NCI-H146 treated with DMSO at 0.1 percent for 48 hours (cell line): ENCODE measurements at regions not wholly inside any gene's neighbourhood (a gene's known extent, or its start where the extent isn't known, plus 50 kb on each side); places are given as distances from the start of the nearest gene placed in this dataset.
"Not testable (repeated sequence)": the region's sequence is repeated elsewhere in the genome, so short reads cannot be mapped to it uniquely, and the experiment has no call there.

ENCODE experiments used
- DNase-seq: peaks from one replicate; lab custom pipeline; 2025; ENCODE audit not compliant: unreplicated experiment; lab: John Stamatoyannopoulos, UW

DNA sequence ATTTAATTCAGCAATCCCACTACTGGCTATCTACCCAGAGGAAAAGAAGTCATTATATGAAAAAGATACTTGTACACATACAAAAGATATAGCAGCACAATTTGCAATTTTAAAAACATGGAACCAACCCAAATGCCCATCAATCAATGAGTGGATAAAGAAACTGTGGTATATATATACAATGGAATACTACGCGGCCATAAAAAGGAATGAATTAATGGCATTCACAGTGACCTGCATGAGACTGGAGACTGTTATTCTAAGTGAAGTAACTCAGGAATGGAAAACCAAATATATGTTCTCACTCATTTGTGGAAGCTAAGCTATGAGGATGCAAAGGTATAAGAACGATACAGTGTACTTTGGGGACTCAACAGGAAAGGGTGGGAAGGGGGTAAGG, 102.8 kb upstream of the KCNMA1 start:
- not testable (repeated sequence) for DNase-seq

GRCh38 chr10:77738496-77739158, 101.0 kb upstream of the KCNMA1 start:
- no peak for DNase-seq

GRCh38 chr10:77737608-77738007, 100.0 kb upstream of the KCNMA1 start:
- DNase-seq, result no peak

DNA sequence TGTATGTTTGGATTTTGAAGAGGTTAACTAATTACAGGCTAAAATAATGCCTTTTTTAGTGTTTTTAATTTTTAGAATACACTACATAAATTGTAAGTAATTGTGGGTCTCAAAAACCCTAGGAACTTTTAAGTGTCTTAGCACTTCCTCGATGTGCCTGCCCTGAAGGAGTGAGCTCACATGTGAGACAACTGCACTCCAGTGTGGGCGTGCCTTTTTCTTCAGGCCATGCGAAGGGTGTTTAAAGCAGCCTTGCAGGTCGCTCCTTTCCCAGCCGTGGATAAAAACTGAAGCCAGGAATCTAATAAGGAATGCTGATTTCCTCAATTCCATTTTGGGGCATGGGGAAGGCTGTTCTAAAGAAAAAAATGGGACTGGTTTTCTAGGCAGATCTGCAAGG, 97.5 kb upstream of the KCNMA1 start:
- DNase-seq, result not testable (repeated sequence)

- DNase-seq, result no peak
These were observed 94.8 kb upstream of the KCNMA1 start for GRCh38 chr10:77732213-77733003.

DNA sequence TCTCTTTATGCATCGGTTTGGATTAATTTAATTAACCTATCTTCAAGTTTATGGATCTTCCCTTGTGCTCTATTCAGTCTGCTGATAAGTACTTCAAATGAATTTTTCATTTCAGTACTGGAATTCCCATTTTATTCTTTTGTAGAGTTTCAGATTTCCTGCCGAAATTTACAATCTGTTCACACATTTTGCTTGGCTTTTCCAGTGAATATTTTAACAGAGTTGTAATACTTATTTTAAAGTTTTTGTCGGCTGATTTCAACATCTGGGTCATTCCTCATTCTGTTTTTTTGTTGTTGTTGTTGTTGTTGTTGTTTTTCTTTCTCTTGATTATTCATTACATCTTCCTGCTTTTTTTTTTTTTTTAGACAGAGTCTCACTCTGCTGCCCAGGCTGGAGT, 89.9 kb upstream of the KCNMA1 start:
- no peak for DNase-seq

DNA sequence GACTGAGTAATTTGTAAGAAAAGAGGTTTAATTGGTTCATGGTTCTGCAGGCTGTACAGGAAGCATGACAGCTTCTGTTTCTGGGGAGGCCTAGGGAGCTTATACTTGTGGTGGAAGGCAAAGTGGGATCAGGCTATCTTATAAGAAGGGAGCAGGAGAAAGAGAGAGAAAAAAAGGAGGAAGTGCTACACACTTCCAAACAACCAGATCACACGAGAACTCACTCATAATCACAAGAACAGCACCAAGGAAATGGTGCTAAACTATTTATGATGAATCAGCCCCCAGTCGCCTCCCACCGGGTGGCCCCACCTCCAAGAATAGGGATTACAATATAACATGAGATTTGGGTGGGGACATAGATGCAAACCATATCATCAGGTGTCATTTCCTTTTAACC, 89.1 kb upstream of the KCNMA1 start:
- DNase-seq, result no peak

GRCh38 chr10:77726301-77726700, 88.7 kb upstream of the KCNMA1 start:
- DNase-seq, result no peak

DNA sequence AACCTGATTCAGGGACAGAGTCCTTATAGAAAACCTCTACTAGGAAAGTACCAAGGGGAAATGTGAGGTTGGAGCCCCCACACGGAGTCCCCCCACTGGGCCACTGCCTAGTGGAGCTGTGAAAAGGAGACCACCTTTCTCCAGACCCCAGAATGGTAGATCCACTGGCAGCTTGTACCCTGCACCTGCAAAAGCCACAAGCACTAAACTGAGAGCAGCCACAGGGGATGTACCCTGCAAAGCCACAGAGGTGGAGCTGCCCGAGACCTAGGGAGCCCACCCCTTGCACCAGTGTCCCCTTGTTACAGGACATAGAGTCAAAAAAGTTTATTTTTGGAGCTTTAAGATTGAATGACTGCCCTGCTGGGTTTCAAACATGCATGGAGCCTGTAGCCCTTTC, 87.2 kb upstream of the KCNMA1 start:
- no peak for DNase-seq

- no peak for DNase-seq
These were observed 85.8 kb upstream of the KCNMA1 start for GRCh38 chr10:77723376-77723775.

DNA sequence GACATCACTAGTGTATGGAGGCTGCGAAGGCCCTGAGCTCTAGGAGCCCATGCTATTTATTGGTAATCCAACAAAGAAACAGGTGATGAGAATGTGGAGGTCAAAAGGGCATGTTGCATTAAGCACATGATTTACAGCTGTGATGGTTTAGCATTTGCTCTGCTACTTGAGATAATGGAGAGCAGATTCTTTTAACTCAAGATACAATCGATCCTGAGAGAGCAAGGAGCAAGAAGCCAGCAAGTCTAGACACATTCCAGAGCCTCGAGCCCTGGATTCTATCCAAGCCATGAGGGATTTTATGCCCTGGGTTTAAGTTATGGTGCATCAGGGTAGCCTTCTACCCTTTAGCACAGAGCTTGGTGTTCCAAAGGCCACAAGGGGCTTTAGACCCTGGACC, 85.3 kb upstream of the KCNMA1 start:
- DNase-seq, result peak; percentile 44

DNA sequence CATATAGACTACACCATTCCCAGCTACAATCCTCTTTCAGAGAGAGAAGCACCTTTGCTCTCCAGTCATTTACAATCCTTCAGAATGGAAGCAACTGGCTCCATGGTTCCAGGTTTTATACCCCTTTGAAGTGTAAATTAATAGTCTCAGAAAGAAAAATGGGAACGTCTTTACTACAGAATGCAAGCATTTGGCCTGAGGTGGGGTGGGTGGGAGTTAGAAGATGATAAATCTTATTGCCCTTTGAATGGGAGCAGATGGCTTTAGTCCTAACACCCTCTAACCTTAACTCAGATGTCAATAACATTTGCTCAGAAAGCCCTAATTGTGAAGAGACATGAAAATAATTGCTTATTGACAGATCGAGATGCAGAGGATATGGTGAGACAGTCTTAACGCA, 84.2 kb upstream of the KCNMA1 start:
- DNase-seq, result no peak

- no peak for DNase-seq
These were observed 81.3 kb upstream of the KCNMA1 start for GRCh38 chr10:77718957-77719356.

- not testable (repeated sequence) for DNase-seq
These were observed 80.7 kb upstream of the KCNMA1 start for GRCh38 chr10:77718312-77718711.

DNA sequence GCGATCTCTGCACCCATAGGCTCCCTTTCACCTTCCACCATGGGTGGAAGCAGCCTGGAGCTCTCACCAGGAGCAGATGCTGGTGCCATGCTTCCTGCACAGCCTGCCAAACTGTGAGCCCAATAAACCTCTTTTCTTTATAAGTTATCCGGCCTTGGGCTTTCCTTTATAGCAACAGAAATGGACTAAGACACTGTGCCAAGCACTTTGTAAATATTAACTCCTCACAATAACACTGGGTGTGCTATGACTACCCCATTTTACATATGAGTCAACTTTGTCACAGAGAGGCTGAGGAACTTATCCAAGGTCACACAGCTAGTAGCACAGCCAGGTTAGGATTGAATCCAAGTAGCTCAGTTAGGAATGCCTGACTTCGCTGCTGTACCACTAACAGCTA, 79.7 kb upstream of the KCNMA1 start:
- DNase-seq, result no peak

GRCh38 chr10:77716458-77717317, 79.1 kb upstream of the KCNMA1 start:
- no peak for DNase-seq

DNA sequence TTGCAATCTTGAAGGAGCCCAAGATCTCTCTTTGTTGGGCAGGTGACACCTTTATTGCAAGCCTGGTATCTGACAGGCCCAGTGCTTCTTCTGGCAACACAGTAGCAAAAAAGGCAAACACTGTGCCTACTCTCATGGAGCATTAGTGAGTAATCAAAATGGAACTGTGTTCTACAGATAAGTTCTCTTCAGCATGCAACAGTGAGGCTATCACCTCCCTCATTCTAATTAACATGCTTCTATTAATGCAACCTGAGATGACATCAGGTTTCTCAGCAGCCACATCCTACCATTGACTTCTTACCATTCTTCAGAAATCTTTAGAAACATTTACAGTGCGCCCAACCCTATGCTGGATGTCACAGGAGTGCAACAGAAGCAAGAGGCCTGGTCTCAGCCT, 77.9 kb upstream of the KCNMA1 start:
- no peak for DNase-seq

DNA sequence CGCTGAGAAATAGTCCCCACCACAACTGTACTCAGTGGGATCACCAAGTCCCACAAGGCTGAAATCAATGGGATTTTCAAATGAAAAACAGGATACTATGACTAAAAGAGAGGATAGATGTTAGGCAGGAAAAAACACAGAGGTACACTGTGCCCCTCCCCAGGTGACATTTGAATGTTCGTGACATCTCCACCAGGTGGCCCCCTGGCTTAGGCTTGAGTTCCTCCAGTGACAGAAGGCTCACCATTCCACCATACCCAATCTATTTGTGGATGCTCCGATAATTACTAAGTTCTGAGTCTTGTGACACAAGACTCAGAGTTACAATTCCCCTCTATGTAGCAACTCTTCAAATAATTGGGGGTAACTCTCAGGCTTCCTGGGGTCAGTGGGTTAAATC, 77.5 kb upstream of the KCNMA1 start:
- DNase-seq, result peak; percentile 16

DNA sequence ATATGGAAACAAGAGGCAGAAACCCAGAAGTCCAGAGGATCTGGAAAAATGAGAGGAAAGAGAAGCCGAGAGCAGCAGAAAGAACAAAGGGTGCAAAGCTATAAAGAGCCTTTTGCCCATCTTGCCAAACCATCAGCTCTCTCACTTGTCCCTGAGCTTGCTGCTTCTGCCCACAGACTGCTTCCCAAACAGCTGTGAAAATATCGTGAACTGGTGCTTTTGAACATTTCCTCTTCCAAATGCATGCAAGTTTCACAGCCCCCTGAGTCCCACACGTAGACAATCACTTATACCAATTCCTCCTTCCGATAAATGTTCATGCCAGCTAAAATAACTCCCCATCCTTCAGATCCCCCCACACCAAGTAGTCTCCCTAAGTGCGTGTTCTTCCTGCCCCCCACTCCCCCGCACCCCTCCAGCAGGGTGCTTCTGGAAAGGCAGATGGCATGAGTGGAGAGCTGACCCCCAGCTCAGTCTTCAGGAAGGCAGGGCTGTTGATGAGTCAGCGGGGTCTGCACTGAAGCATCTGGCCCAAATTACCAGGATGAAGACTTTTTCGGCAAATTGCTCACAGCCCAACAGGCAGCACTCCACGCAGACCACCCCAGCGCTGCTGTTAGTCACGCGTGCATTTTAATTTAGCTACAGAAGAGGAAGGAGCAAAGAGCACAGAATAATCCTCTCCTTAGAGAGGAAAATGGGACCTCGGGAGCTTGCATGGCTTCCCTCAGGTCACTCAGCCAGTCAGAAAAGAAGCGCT, 76.1 kb upstream of the KCNMA1 start:
- no peak for DNase-seq

DNA sequence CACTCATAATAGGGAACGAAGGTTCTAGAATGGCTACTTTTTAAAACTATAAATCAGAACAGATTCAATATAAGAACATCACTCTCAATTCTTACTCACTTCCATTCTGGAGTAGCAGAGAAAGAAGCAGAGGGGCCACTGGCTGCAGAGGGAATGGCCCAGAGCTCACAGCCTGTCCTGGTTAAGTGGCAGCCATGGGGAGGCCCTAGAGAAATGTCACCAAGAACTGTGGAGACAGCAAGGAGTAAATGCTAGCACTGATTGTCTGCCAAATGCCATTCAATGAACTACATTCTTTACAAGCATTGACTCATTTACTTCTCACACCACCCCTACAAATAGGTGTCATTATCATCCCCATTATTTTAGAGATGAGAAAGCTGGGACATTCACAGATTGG, 74.6 kb upstream of the KCNMA1 start:
- DNase-seq, result no peak

DNA sequence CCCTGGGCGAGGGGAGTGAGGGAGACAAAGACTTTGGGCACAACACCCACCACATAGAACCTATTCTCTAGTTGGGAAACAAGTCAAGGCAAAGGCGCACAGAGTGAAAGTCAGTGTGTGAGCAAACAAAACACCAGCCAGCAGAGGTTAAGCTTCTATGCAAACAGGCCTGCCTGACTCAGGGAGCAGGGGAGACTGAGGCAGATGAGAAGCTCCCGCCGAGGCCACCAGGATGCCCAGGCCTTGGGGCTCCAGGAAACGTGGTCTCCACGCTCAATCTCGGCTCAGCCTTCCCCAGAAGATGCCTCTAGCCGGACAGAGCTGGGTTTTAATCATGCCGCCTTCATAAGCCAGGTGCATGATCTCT, 74.1 kb upstream of the KCNMA1 start:
- no peak for DNase-seq
